Right atrium auricular region (tissue), 2 donors: ENCODE measurements at regions not wholly inside any gene's neighbourhood (a gene's known extent, or its start where the extent isn't known, plus 50 kb on each side); places are given as distances from the start of the nearest gene placed in this dataset.

ENCODE experiments used
- DNase-seq: peaks from one replicate; pipeline ENCODE4 v3.0.0-alpha.2; 2019; ENCODE audit warnings: low spot score
- H3K27ac ChIP-seq, 2 donors: fragments of 200-600 bp; sonication (generic); 1 replicate in 1 of 2; 2 replicates in 1 of 2; pipeline ENCODE4 v1.5.1; 2016 to 2019
- H3K27me3 ChIP-seq, 2 donors: fragments of 200-600 bp; sonication (generic); one replicate each; pipeline versions ENCODE4 v1.5.1 to v1.6.0; 2017 to 2019
- H3K36me3 ChIP-seq: fragments of 200-600 bp; sonication (generic); one replicate; pipeline ENCODE4 v1.5.1; 2016
- H3K4me1 ChIP-seq, 2 donors: fragments of 200-600 bp; sonication (generic); one replicate each; pipeline versions ENCODE4 v1.5.1 to v1.6.0; 2017 to 2019
- H3K4me3 ChIP-seq, 2 donors: fragments of 200-600 bp; sonication (generic); 1 replicate in 1 of 2; 2 replicates in 1 of 2; pipeline ENCODE4 v1.5.1; 2017 to 2019; ENCODE audit warnings: mild to moderate bottlenecking in 1 of 2, moderate library complexity in 1 of 2
- H3K9me3 ChIP-seq, 2 donors: fragments of 200-600 bp; sonication (generic); one replicate each; pipeline ENCODE4 v1.5.1; 2019
- CTCF ChIP-seq, 2 donors: fragments of 200-600 bp; sonication (generic); IDR thresholded peaks; one replicate each; pipeline ENCODE4 v1.5.1; 2019; ENCODE audit warnings: antibody characterized with exemption in 2 of 2

GRCh38 chr9:134970719-134971118 lies 53.0 kb upstream of the FCN1 start:
- Histone ChIP-seq H3K27me3 (no peaks in the 10 kb centered on the region), H3K9me3 (no peaks in the 10 kb centered on the region), H3K36me3 (no peaks in the 10 kb centered on the region), H3K4me3 (no peak overlapping the region), H3K27ac (no peak overlapping the region), H3K4me1 (no peaks in the 10 kb centered on the region)
- no peak for DNase-seq
- TF ChIP-seq CTCF (IDR thresholded peaks at IDR 0.05), result no peak

- no peaks in the 10 kb centered on the region for H3K4me1 ChIP-seq
- no peaks in the 10 kb centered on the region for H3K27me3 ChIP-seq
- no peak overlapping the region for H3K27ac ChIP-seq
- H3K4me3 ChIP-seq, result no peak overlapping the region
- no peak for TF ChIP-seq CTCF (IDR thresholded peaks at IDR 0.05)
- H3K36me3 ChIP-seq, result no peaks in the 10 kb centered on the region
- no peak for DNase-seq
- H3K9me3 ChIP-seq, result no peaks in the 10 kb centered on the region
These were observed 53.5 kb upstream of the FCN1 start for GRCh38 chr9:134971196-134971595.

- no peak overlapping the region for H3K27ac ChIP-seq
- H3K27me3 ChIP-seq, result no peaks in the 10 kb centered on the region
- TF ChIP-seq CTCF (IDR thresholded peaks at IDR 0.05), result no peak
- DNase-seq, result no peak
- no peaks in the 10 kb centered on the region for H3K36me3 ChIP-seq
- H3K9me3 ChIP-seq, result no peaks in the 10 kb centered on the region
- H3K4me3 ChIP-seq, result no peak overlapping the region
- no peaks in the 10 kb centered on the region for H3K4me1 ChIP-seq
These were observed 54.0 kb upstream of the FCN1 start for GRCh38 chr9:134971696-134972095.

GRCh38 chr9:134972140-134972539 lies 54.4 kb upstream of the FCN1 start:
- no peak for DNase-seq
- no peak for TF ChIP-seq CTCF (IDR thresholded peaks at IDR 0.05)
- Histone ChIP-seq H3K9me3 (no peaks in the 10 kb centered on the region), H3K36me3 (no peaks in the 10 kb centered on the region), H3K27me3 (no peaks in the 10 kb centered on the region), H3K4me1 (no peaks in the 10 kb centered on the region), H3K27ac (no peak overlapping the region), H3K4me3 (no peak overlapping the region)

GRCh38 chr9:134975253-134975652 lies 57.5 kb upstream of the FCN1 start:
- no peak for TF ChIP-seq CTCF (IDR thresholded peaks at IDR 0.05)
- Histone ChIP-seq H3K9me3 (no peaks in the 10 kb centered on the region), H3K36me3 (no peaks in the 10 kb centered on the region), H3K27ac (no peak overlapping the region), H3K27me3 (no peaks in the 10 kb centered on the region), H3K4me1 (no peaks in the 10 kb centered on the region), H3K4me3 (no peak overlapping the region)
- no peak for DNase-seq

GRCh38 chr9:134976403-134976802 lies 58.7 kb upstream of the FCN1 start:
- Histone ChIP-seq H3K4me1 (no peaks in the 10 kb centered on the region), H3K4me3 (no peak overlapping the region), H3K27me3 (no peaks in the 10 kb centered on the region), H3K9me3 (no peaks in the 10 kb centered on the region), H3K36me3 (no peaks in the 10 kb centered on the region), H3K27ac (no peak overlapping the region)
- no peak for DNase-seq
- TF ChIP-seq CTCF (IDR thresholded peaks at IDR 0.05), result no peak
